D341Med (cell line): ENCODE measurements at regions not wholly inside any gene's neighbourhood (a gene's known extent, or its start where the extent isn't known, plus 50 kb on each side); places are given as distances from the start of the nearest gene placed in this dataset.

Experiments
- DNase-seq: peaks from one replicate; pipeline ENCODE4 v3.0.0; 2012; ENCODE audit warnings: low spot score

DNA sequence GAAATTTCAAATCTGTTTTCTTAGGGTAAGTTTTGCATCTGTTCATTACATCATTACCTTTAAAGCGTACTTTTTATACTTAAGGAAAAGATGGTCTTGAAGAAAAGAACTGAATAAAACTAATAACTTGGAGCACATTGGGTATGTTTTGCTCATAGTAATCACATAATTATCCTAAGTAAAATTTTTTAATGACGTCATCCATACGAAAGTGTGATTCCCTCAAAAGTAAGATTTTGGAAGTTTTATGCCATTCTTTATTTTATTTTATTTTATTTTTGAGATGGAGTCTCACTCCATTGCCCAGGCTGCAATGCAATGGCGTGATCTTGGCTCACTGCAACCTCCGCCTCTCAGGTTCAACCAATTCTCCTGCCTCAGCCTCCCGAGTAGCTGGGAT lies 1516.6 kb upstream of the TENM3 start:
- DNase-seq = no peak

DNA sequence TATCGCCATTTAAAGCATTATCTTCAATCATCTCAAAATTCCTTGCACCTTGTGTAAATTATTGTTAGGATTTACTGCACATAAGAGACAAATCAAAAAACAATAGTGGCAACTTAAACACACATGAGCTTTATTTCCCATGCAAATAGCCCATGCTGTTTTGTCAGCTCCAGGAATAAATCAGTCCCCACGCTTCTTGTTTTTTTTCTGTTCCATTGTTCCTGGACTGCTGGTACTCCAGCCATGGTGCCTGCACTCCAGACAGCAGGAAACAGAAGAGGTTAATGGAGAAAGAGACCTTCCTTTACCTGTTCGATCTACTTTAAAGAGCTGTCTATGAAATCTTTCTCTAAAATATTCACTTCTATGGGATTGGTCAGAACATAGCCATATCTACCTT lies 1515.7 kb upstream of the TENM3 start:
- no peak for DNase-seq

DNA sequence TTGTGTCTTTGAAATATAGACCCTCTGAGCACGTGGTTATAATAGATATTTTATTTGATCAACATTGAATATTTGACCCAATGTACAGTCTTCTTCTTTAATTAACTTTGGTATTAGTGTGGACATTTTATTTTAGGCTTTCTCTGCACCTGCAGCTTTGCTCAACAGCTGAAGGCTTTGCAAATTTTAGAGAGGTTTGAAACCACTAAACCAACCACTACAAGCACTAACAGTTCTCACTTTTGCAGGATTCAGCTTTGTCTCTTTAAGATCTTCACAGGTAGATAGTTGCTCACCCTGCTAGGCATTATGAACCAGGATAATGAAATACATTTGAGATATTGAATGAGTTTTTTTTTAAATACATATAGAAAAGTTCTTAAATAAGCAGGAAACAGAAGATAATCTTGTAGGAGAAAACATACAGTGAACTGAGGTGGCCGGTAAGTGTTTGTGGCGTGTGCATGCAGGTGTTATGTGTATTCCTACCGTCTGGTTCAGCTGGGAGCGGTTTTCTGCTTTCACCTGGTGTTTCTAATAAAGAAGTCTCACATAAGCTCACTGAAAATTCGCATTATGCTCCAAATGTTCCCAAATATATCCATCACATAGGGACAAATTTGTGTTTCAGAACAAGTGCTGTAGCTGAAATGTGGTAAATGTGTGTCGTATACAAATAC lies 1508.3 kb upstream of the TENM3 start:
- DNase-seq = no peak

- no peak for DNase-seq
Measured at GRCh38 chr4:180741703-180742102, 1501.5 kb upstream of the TENM3 start.

GRCh38 chr4:180745019-180745418 lies 1498.2 kb upstream of the TENM3 start:
- no peak for DNase-seq

- no peak for DNase-seq
Measured at GRCh38 chr4:180751009-180751408, 1492.2 kb upstream of the TENM3 start.

DNA sequence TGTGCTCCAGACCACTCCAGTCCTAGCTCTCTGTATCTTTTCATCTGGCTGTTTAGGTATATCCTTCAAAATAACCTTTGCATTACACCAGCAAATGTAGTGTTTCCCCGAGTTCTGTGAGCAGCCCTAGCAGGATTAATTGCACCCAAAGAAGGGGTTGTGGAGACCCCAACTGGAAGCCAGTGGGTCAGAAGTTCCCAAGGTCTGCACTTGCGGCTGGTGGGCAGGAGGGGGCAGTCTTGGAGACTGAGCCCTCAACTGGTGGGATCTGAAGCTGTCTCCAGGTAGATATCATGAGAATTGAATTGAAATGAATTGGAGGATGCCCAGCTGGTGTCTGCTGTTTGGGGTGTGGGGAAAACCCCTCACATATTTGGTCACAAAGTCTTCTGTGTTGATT lies 1485.3 kb upstream of the TENM3 start:
- no peak for DNase-seq

- DNase-seq = no peak
Measured at GRCh38 chr4:180766045-180766444, 1477.2 kb upstream of the TENM3 start.

DNA sequence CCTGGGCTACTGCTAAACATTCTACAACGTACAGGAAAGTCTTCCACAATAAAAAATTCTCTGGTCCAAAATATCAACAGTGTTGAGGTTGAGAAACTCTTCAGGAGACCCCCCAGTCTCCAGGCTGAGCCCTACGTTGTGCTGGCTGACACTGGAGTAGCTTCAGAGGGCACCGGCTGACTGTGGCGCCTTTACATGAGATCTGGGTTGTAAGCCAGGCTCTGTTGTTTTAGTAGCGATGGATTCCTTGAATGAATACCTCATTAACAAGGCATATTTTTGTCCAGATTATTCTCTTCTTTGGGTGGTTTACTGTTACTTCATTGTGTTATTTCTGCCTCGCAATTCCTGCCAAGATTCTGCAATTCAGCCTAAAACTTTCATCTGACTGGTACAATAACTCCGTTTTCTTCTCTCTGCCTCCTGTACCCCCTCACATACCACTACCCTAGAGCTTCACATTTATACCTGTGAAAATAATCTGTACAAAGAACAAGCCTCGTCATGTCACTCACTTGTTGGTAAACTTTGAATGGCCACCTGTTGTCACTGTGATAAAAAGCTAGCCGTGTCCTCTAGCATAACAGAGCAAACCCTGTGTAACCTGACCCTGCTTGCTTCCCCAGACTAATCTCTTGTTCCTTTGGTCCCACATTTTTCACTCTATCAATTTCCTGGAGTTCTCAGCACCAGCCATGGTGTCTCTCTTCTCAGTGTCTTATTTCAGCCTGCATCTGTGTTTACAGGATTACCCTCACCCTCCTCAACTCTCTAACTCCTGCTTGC lies 1476.1 kb upstream of the TENM3 start:
- no peak for DNase-seq

- DNase-seq = no peak
Measured at GRCh38 chr4:180768610-180769009, 1474.6 kb upstream of the TENM3 start.

DNA sequence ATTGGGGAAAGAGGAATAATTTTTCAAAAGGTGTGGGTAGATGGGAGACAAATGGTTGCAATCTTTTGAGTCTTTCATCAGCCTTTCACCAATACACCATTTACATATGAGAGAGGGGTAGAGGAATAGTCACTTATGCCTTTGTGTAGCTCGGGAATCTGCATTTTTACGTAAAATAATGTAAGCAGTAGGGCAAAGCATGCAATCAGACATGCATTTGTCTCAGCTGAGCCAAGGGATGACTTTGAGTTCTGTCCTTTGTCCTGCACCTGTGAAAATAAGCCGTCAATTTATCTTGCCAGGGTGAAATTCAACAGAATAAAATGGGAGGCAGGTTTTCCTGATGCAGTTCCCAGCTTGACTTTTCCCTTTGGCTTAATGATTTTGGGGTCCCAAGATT lies 1473.4 kb upstream of the TENM3 start:
- DNase-seq = no peak

DNA sequence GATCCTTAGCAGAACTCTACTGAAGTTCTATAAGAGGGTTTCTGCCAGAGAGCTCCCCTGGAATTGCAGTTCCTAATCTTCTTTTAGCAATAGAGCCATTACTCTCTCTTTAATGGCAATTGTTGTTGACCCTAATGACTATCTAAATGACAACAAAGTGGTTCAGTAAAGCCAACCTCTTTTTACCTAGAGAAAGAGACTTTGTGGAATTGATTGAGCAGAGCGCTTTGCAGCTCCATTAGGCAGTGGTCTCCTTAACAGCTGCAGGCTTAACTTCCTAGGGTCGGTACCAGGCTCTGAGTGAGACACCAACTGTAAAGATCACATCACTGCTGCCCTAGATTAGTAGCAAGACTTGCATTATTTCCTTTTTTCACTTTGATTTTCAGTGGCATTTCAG lies 1472.9 kb upstream of the TENM3 start:
- DNase-seq = no peak

GRCh38 chr4:180784940-180785339 lies 1458.3 kb upstream of the TENM3 start:
- no peak for DNase-seq

DNA sequence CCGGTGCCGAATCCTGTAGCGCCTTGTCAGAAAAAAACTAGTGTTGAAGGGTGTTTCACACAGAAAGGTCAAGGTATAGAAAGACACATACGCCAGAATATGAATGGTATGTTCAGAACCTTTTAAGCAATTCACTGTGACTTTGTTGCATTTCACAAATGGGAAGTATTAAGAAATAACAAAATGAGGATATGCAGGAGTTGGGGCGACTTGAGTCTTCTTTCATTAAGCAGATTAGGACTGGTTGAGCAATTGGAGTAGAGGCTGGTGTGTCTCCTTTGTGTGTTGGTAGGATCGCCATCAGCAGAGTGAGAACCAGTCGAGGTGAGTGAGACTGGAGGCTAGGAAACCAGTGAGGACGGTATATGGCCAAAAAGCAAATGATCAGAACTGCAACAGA lies 1454.5 kb upstream of the TENM3 start:
- DNase-seq = no peak

DNA sequence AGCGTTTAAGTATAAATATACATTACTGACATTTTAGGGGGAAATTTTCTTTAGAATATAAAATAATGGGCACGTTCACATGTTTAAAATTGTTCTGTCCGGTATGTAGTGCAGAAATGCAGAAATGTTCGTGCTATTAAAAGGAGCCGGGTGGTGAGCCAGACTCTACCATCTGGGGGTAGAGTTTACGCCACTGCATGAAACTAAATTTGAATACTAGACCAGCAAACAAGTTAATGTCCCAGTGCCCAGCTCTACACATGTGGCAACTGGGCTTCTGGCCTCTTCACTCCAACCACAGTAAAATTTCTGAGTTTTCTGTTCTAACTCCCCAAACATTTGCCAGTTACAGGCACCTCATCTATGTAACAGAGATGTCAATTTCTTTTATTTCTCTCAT lies 1453.3 kb upstream of the TENM3 start:
- no peak for DNase-seq

- no peak for DNase-seq
Measured at GRCh38 chr4:180790471-180790870, 1452.7 kb upstream of the TENM3 start.

DNA sequence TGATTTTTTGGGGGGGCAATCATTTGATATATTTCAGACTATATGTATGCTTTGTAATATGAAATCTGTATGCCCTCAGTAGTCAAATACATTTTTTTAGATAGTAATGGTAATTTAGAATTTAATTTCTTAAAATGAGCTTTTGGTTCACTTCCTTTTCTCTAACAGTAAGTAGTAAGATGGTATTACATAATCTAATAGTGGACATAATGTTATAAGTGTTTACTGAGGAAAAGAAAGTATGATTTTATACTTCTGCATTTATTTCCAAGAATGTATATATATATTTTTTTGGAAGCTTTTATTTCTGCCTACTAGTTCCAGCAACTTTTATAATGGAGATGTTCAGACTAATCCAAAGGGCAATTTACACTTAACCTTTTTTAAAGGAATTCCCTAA lies 1450.7 kb upstream of the TENM3 start:
- no peak for DNase-seq

- no peak for DNase-seq
Measured at GRCh38 chr4:180794333-180794732, 1448.9 kb upstream of the TENM3 start.

- DNase-seq = no peak
Measured at GRCh38 chr4:180798036-180798577, 1445.1 kb upstream of the TENM3 start.

GRCh38 chr4:180799798-180800197 lies 1443.4 kb upstream of the TENM3 start:
- no peak for DNase-seq

DNA sequence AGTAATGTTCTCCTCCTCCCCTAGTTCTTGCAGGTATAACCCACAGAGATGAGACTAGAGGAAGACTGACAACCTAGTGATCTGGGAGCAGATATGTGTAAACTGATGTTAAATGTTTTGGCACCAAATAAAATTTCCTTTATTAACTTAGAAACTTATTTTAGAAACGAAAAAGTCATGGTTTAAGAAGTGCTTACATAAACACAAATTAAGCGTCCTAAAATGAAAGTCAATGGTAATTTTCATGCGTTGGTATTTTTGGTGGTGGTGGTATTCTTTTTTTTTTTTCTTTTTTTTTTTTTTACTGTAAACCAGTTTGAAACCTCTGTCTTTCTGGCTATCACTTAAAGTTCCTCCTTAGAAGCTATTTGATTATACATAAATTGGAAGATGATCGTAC lies 1438.1 kb upstream of the TENM3 start:
- DNase-seq = no peak

DNA sequence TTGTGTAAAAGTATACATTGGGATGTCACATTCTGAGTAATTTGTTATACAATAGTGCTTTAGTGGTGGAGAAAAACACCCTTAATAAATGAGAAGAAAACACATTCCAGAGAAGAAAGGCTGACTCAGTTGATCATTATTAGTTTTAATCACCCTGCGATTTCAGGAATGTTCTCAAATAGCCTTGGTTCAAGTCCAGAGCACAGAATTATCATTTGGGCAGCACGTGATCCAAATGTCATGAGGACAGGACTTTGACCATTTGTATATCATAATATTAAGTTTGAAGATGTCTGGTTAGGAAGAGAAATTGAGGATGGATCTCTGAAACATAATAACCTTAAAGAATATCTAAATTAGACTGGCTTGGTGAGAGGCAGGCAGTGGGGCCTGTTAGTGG lies 1434.3 kb upstream of the TENM3 start:
- no peak for DNase-seq

DNA sequence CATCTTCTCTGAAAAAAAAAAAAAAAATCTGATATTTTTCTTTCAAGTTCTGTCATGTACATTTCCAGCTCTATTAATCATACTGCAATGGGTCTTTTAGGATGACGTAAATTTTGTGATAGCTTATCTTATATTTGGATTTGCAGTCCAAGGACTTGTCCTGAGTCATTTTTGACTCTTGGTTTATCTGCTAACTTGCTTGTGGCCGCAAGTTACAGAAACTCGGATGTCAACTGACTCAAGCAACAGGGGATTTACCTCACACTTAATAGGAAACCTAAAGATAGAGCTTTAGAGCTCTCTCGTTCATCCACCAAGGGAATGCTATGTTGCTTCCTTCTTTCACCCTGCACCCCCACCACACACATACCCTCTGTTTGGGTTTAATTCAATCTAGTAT lies 1433.8 kb upstream of the TENM3 start:
- no peak for DNase-seq

DNA sequence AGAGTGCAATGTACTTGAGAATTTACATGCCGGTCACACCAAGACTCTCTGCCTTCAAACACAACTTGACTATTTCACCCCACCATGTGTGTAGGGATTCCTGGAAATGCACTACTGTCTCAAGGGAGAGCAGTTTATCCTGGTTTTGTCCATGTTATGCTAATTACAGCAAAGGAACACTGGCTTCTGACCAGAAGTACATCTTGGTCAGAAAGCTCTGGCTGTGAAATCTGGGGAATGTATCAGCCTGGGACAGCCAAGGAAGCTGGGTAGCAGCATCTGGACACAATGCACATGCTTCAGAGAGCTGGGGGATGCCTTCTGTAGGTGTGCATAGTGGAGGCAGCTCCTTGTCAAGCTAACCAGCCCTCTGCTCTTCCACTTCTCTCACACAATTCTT lies 1432.6 kb upstream of the TENM3 start:
- no peak for DNase-seq
